ENCODE measurements at regions not wholly inside any gene's neighbourhood (a gene's known extent, or its start where the extent isn't known, plus 50 kb on each side); places are given as distances from the start of the nearest gene placed in this dataset.

DNA sequence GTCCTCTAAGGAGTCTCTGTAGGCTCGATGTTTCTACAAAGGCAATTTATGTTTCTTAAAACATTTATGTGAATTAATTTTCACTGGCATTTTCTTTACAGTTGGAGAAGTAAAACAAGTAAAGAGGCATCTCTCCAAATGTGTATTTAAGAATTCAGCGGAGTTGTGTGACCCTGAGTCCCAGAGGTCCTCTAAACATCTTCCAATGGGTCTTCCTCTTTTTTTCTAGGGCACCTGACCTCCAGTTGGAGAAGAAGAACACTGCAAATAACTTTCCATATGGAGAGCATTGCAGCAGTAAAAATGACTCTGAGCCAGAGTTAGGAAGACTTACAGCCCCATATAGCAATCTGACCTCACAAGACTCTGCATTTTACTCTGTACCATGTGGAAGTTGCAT, 480.5 kb upstream of the RAG2 start:
- Mint-ChIP-seq H3K27me3 (no peaks in the 10 kb centered on the region), H3K9me3 (no peaks in the 10 kb centered on the region), H3K4me3 (no peak overlapping the region), H3K4me1 (ENCODE audit: low read depth) (no peaks in the 10 kb centered on the region), H3K36me3 (ENCODE audit: low read depth) (no peaks in the 10 kb centered on the region), H3K27ac (no peak overlapping the region)
- TF ChIP-seq, protein P1, sequence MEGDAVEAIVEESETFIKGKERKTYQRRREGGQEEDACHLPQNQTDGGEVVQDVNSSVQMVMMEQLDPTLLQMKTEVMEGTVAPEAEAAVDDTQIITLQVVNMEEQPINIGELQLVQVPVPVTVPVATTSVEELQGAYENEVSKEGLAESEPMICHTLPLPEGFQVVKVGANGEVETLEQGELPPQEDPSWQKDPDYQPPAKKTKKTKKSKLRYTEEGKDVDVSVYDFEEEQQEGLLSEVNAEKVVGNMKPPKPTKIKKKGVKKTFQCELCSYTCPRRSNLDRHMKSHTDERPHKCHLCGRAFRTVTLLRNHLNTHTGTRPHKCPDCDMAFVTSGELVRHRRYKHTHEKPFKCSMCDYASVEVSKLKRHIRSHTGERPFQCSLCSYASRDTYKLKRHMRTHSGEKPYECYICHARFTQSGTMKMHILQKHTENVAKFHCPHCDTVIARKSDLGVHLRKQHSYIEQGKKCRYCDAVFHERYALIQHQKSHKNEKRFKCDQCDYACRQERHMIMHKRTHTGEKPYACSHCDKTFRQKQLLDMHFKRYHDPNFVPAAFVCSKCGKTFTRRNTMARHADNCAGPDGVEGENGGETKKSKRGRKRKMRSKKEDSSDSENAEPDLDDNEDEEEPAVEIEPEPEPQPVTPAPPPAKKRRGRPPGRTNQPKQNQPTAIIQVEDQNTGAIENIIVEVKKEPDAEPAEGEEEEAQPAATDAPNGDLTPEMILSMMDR (IDR thresholded peaks at IDR 0.05) = no peak
- no peak for ATAC-seq
- no peak for DNase-seq
- ChIA-PET POLR2A (no interaction called here), CTCF (no interaction called here)
- intact Hi-C loops (cut with micrococcal nuclease) = no loop called here

DNA sequence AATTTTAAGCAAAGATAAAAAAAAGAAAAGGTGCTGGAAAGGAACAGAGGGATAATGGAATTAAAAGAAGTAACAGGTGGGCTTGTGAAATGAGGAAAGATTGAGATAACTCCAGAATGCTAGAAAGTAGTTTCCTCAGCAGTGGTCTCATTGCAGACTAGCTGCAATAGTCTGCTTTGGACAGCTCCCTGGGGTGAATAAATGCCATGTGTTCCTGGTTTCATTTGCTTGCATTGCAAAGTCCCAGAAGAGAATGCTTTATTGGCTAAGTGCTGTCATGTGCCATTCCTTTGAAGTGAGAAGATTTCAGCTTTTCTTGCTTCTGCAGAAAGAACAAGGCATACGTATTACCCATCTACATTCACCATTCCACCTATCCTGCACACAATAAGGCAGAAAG, 478.8 kb upstream of the RAG2 start:
- Mint-ChIP-seq H3K27me3 (no peaks in the 10 kb centered on the region), H3K27ac (no peak overlapping the region), H3K4me1 (ENCODE audit: low read depth) (no peaks in the 10 kb centered on the region), H3K36me3 (ENCODE audit: low read depth) (no peaks in the 10 kb centered on the region), H3K4me3 (no peak overlapping the region), H3K9me3 (no peaks in the 10 kb centered on the region)
- intact Hi-C loops (cut with micrococcal nuclease) = no loop called here
- ATAC-seq = no peak
- DNase-seq = no peak
- ChIA-PET POLR2A (no interaction called here), CTCF (no interaction called here)
- TF ChIP-seq, protein P1 (IDR thresholded peaks at IDR 0.05) = no peak

DNA sequence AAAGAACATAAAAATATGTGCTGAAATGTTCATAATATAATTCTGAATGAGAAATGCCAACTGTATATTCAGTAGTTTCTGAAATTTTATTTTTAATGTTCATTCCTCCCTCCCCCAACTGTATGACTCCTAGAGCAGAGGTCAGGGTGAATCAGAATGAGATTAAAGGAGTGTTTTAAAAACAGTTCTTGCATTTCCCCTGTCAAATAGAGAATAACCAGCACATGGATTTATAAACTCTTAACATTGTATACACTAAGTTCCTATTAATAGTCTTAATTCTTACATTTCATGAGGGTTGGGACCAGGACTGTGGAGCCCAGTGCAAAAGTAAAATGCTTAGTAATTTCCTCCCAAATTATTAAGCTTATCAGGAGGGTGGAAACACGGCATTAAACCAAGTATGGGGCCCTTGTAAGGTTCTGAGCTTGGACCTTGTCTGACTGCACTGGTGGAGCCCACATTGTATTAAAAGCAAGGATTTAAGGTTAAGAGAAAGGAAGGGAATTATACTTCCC, 474.6 kb upstream of the RAG2 start:
- H3K36me3 Mint-ChIP-seq (ENCODE audit: low read depth) = no peaks in the 10 kb centered on the region
- ChIA-PET POLR2A (no interaction called here), CTCF (no interaction called here)
- intact Hi-C loops (cut with micrococcal nuclease) = no loop called here
- ATAC-seq = no peak
- H3K27me3 Mint-ChIP-seq = no peaks in the 10 kb centered on the region
- H3K9me3 Mint-ChIP-seq = no peaks in the 10 kb centered on the region
- no peak overlapping the region for H3K27ac Mint-ChIP-seq
- no peaks in the 10 kb centered on the region for H3K4me1 Mint-ChIP-seq (ENCODE audit: low read depth)
- no peak for DNase-seq
- TF ChIP-seq, protein P1 (IDR thresholded peaks at IDR 0.05) = no peak
- no peak overlapping the region for H3K4me3 Mint-ChIP-seq

DNA sequence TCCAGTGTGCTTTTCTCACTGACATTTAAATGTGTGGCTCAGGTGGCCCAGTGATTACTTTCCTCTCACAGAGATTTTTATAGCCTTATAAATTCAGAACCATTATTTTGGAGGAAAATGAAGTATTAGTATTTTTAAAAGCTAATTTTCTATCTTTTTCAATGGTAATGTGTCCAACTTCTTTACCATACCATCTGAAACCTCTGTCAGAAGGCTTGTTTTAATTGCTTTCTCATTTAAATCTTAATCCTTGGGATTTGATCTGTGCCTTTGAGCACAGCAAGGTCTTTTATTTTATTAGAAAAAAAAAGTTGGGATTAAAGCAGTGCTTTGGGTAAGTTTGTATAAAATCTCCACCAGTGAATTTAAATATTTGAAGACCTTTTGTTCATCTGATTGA, 452.3 kb upstream of the RAG2 start:
- no peak overlapping the region for H3K27ac Mint-ChIP-seq
- intact Hi-C loops (cut with micrococcal nuclease) = no loop called here
- H3K4me1 Mint-ChIP-seq (ENCODE audit: low read depth) = no peaks in the 10 kb centered on the region
- DNase-seq (no peak), ATAC-seq (no peak)
- no peaks in the 10 kb centered on the region for H3K9me3 Mint-ChIP-seq
- no peaks in the 10 kb centered on the region for H3K27me3 Mint-ChIP-seq
- CTCF ChIA-PET = no interaction called here
- POLR2A ChIA-PET = no interaction called here
- no peaks in the 10 kb centered on the region for H3K36me3 Mint-ChIP-seq (ENCODE audit: low read depth)
- H3K4me3 Mint-ChIP-seq = no peak overlapping the region
- TF ChIP-seq, protein P1 (IDR thresholded peaks at IDR 0.05) = no peak

DNA sequence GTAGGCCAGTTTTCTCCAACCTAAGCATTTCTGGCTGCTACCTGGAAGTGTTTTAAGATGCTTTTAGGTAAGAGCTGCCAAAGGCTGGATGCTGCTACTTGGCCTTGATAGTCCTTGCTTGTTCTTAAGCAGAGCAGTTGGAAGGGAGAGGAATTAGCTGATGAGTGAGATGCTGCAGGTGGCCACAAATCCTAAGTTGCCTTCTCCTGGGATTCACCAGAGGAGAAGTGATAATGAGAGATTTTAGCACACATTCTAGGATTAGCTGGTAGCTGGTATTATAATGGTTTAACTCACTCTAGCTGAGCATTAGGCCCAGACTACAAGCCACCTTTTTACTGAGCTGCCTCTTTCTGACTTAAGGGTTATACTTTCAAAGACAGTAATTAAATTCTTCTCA, 442.9 kb upstream of the RAG2 start:
- Mint-ChIP-seq H3K27ac (no peak overlapping the region), H3K36me3 (ENCODE audit: low read depth) (no peaks in the 10 kb centered on the region), H3K4me1 (ENCODE audit: low read depth) (no peaks in the 10 kb centered on the region), H3K4me3 (no peak overlapping the region), H3K9me3 (peaks cover 7% of the 10 kb centered on the region), H3K27me3 (no peaks in the 10 kb centered on the region)
- ChIA-PET POLR2A (no interaction called here), CTCF (no interaction called here)
- DNase-seq = no peak
- ATAC-seq = no peak
- TF ChIP-seq, protein P1 (IDR thresholded peaks at IDR 0.05) = no peak
- intact Hi-C loops (cut with micrococcal nuclease) = no loop called here

Measured in activated CD8-positive, alpha-beta T cell treated with anti-CD3 and anti-CD28 coated beads for 36 hours (primary cell).